DMS53 treated with DMSO at 0.1 percent for 48 hours (cell line): ENCODE measurements at regions not wholly inside any gene's neighbourhood (a gene's known extent, or its start where the extent isn't known, plus 50 kb on each side); places are given as distances from the start of the nearest gene placed in this dataset.
"Not testable (repeated sequence)": the region's sequence is repeated elsewhere in the genome, so short reads cannot be mapped to it uniquely, and the experiment has no call there.

ENCODE experiments used
- DNase-seq: peaks from one replicate; lab custom pipeline; 2025; ENCODE audit not compliant: unreplicated experiment; lab: John Stamatoyannopoulos, UW

DNA sequence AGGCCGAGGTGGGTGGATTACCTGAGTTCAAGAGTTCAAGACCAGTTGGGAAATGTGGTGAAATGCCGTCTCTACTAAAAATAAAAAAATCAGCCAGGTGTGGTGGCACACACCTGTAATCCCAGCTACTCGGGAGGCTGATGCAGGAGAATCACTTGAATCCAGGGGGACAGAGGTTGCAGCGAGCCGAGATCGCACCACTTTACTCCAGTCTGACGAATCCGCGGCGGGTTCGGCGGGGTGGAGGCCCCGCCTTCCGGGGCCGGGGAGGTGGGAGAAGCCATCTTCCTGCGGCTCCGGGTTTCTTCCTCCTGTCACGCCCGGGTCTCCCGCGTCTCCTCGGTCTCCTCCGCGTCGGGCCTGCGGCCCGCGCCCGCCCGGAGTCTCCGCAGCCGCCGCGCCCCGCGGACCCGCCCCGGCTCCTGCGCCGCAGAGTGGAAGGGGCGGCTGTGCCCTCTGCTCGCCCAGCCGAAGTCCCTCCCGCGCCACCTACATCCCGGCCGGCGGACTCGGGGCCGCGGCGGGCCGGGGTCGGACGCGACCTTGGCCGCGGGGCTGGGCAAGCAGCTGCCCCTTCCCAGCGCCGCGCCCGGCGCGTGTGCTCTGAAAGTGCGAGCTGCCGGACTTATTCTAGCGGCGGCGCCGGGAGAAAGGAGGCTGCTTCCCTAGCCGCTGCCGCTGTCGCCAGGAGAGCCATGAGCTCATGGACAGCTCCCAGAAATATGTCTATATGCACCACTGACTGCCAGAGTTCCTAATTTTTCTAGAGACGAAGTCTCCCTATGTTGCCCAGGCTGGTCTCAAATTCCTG, 97.2 kb downstream of the LAT start:
- DNase-seq = not testable (repeated sequence)

DNA sequence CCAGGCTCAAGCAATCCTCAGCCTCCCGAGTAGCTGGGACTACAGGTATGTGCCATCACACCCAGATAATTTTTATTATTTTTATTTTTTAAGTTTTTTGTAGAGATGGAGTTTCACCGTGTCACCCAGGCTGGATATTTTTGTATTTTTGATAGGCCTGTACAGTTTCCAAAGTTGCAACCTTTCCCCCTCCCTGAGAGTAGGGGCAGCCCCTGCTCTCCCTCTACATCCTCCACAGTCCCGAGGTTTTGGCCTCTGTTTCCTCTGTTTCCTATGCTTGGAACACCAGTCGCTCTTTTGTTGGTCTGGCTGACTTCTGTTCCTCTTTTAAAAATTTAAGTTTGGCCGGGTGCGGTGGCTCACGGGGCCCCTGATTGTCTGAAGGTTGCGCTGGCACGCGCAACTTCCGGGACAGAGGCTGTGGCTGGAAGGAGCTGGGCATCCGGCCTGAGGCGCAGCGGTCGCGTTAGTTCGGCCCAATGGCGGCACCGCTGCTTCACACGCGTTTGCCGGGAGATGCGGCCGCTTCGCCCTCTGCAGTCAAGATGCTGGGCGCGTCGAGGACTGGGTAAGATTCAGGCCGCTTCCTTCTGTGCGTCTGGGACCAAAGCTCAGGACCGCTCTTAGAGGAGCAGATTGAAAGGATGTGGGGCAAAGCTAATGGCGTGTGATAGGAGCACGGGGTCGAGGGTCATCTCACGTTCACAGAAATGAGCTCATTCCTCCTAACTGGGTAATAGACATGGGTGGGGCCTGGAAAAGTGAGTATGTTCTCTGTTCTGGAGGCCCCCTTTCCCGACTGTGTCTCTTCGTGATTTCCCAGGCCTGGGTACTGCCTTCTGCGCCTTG, 89.9 kb downstream of the LAT start:
- not testable (repeated sequence) for DNase-seq

DNA sequence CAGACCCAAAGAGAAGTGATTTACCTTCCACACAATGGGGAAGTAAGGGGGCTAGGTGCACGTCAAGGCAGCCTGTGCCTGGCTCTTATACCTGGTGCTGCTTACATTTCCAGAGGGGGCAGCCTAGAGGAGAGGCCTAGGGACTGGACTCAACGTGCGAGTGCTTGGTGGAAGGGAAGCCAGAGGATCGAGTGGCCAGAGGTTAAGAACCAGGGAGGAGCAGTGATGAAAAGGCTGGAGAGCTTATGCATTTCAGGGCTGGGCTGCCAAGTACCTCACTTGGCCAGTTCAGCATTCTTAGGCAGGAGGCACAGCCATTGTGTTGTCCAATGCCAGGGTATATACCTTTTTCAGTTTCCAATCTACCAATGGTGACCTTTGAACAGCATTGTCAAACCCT, 77.4 kb downstream of the LAT start:
- DNase-seq = not testable (repeated sequence)

DNA sequence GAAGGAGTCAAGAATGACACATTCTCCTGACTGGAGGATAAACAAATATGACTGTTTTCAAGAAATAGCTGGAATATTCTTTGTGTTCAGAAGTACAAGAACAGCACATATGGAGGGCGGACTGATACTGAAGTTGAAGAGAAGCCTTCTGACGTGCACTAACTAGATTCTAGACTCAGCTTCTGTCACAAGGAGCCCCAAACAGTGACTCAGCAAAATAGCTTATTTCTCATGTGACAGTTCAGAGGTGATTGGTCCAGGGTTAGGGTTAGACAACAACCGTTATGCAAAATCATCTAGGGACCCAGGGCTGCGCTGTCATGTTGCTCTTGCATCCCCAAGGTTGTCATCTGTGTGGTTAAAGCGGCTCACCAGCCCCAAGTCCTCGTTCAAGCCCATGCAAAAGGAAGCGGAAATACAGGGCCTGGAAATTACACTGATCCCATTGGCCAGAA, 76.6 kb downstream of the LAT start:
- DNase-seq = not testable (repeated sequence)

DNA sequence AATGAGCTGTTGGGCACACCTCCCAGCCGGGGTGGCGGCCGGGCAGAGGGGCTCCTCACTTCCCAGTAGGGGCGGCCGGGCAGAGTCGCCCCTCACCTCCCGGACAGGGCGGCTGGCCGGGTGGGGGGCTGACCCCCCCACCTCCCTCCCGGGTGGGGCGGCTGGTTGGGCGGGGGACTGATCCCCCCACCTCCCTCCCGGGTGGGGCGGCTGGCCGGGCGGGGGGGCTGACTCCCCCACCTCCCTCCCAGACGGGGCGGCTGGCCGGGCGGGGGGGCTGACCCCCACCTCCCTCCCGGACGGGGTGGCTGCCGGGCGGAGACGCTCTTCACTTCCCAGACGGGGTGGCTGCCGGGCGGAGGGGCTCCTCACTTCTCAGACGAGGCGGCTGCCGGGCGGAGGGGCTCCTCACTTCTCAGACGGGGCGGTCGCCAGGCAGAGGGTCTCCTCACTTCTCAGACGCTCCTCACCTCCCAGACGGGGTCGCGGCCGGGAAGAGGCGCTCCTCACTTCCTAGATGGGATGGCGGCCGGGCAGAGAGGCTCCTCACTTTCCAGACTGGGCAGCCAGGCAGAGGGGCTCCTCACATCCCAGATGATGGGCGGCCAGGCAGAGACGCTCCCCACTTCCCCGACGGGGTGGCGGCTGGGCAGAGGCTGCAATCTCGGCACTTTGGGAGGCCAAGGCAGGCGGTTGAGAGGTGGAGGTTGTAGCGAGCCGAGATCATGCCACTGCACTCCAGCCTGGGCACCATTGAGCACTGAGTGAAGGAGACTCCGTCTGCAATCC, 75.4 kb downstream of the LAT start:
- DNase-seq = not testable (repeated sequence)

DNA sequence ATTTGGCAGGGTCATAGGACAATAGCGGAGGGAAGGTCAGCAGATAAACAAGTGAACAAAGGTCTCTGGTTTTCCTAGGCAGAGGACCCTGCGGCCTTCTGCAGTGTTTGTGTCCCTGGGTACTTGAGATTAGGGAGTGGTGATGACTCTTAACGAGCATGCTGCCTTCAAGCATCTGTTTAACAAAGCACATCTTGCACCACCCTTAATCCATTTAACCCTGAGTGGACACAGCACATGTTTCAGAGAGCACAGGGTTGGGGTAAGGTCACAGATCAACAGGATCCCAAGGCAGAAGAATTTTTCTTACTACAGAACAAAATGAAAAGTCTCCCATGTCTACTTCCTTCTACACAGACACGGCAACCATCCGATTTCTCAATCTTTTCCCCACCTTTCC, 74.7 kb downstream of the LAT start:
- DNase-seq = not testable (repeated sequence)
